ENCODE measurements at regions not wholly inside any gene's neighbourhood (a gene's known extent, or its start where the extent isn't known, plus 50 kb on each side); places are given as distances from the start of the nearest gene placed in this dataset.
"Not testable (repeated sequence)": the region's sequence is repeated elsewhere in the genome, so short reads cannot be mapped to it uniquely, and the experiment has no call there.

GRCh38 chr2:58762176-58762781 is 521.2 kb upstream of the FANCL start:
- peak; percentile 92 for ATAC-seq

DNA sequence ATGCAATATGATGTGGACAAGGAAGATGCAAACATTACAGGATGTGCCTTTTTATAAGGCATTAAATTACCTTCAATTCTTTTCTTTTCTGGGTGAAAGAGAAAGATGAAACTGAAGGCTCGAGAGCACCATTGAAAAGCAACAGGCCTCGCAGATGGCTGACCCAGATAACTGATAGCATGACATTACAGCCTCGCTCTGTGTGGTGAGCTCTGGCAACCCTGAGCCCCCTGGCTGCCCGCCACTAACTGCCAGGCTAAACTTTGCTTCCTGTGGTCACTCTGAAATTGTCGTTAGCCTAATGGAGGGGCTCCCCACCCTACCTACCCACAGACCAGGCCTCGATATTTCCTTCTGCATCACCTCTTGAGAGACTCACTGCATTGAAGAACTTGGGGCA is 516.8 kb upstream of the FANCL start:
- TF ChIP-seq ZNF70 (CRISPR knock-in tag; IDR thresholded peaks at IDR 0.05): no peak
- no peak for TF ChIP-seq CSDC2 (CRISPR knock-in tag; IDR thresholded peaks at IDR 0.05)
- TF ChIP-seq, protein P1, sequence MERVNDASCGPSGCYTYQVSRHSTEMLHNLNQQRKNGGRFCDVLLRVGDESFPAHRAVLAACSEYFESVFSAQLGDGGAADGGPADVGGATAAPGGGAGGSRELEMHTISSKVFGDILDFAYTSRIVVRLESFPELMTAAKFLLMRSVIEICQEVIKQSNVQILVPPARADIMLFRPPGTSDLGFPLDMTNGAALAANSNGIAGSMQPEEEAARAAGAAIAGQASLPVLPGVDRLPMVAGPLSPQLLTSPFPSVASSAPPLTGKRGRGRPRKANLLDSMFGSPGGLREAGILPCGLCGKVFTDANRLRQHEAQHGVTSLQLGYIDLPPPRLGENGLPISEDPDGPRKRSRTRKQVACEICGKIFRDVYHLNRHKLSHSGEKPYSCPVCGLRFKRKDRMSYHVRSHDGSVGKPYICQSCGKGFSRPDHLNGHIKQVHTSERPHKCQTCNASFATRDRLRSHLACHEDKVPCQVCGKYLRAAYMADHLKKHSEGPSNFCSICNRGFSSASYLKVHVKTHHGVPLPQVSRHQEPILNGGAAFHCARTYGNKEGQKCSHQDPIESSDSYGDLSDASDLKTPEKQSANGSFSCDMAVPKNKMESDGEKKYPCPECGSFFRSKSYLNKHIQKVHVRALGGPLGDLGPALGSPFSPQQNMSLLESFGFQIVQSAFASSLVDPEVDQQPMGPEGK (CRISPR knock-in tag; IDR thresholded peaks at IDR 0.05; ENCODE audit: borderline replicate concordance): no peak
- TF ChIP-seq ZC3H10 (CRISPR knock-in tag; IDR thresholded peaks at IDR 0.05): no peak
- TF ChIP-seq CSRNP3 (CRISPR knock-in tag; IDR thresholded peaks at IDR 0.05): no peak
- TF ChIP-seq CREB5 (CRISPR knock-in tag; IDR thresholded peaks at IDR 0.05; ENCODE audit: low read depth): no peak
- no peak for TF ChIP-seq ESRRG (CRISPR knock-in tag; IDR thresholded peaks at IDR 0.05)
- TF ChIP-seq TCF4 (CRISPR knock-in tag; IDR thresholded peaks at IDR 0.05; ENCODE audit: borderline replicate concordance): no peak
- no peak for TF ChIP-seq ZNF565 (CRISPR knock-in tag; conservative IDR thresholded peaks at IDR 0.05; ENCODE audit: low read depth)
- TF ChIP-seq PPARA (CRISPR knock-in tag; IDR thresholded peaks at IDR 0.05; ENCODE audit: borderline replicate concordance): no peak
- no peak for TF ChIP-seq ARNTL (CRISPR knock-in tag; IDR thresholded peaks at IDR 0.05; ENCODE audit: borderline replicate concordance, low read depth)
- ATAC-seq: no peak

More at GRCh38 chr2:58762176-58762781, 521.2 kb upstream of the FANCL start:
- TF ChIP-seq TSHZ2 (CRISPR knock-in tag; IDR thresholded peaks at IDR 0.05) (0 out of 2 replicates have a peak, but pooled peaks have one; percentile 25), POU6F1 (CRISPR knock-in tag; IDR thresholded peaks at IDR 0.05; ENCODE audit: borderline replicate concordance, low read depth) (no peak)

DNA sequence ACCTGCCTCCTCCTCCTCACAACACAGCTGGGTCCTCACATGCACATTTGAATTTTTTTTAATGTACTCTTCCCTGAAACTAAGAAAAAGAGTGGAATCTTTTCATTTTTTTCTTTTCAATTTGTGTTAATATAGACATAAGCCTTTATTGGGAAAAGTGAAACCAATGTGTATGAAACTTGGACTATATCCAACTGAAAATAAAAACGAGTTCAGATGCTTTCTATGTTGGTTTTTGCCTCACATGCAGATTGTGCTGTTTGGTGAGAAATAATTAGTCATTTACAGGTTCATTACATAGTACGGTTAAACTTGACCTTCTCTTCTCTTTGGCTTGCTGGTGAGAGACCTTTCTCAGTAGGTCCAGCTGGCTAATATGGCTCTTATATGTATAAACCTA is 515.2 kb upstream of the FANCL start:
- ATAC-seq: no peak
- TF ChIP-seq ZFP3 (CRISPR knock-in tag; IDR thresholded peaks at IDR 0.05) (no peak), ZNF70 (CRISPR knock-in tag; IDR thresholded peaks at IDR 0.05) (no peak), SNAI2 (CRISPR knock-in tag; IDR thresholded peaks at IDR 0.05) (no peak), TOX (CRISPR knock-in tag; IDR thresholded peaks at IDR 0.05; ENCODE audit: borderline replicate concordance) (no peak), RARB (CRISPR knock-in tag; IDR thresholded peaks at IDR 0.05) (no peak)

- not testable (repeated sequence) for ATAC-seq
Observed at GRCh38 chr2:58752507-58752906, 511.4 kb upstream of the FANCL start.

- not testable (repeated sequence) for ATAC-seq
Observed at GRCh38 chr2:58751676-58752075, 510.6 kb upstream of the FANCL start.
